GM10266 (cell line): ENCODE measurements at regions not wholly inside any gene's neighbourhood (a gene's known extent, or its start where the extent isn't known, plus 50 kb on each side); places are given as distances from the start of the nearest gene placed in this dataset.

Experiments
- DNase-seq: peaks from one replicate; pipeline ENCODE4 v3.0.0; 2012; ENCODE audit errors: extremely low spot score
- TF ChIP-seq, protein P1 (sequence below): IDR thresholded peaks from 2 replicates; pipeline ENCODE4 v1.5.1; 2012; ENCODE audit warnings: mild to moderate bottlenecking, low read depth; ENCODE audit not compliant: control insufficient read depth, insufficient read depth; ENCODE audit errors: missing control alignments

- TF ChIP-seq, protein P1, sequence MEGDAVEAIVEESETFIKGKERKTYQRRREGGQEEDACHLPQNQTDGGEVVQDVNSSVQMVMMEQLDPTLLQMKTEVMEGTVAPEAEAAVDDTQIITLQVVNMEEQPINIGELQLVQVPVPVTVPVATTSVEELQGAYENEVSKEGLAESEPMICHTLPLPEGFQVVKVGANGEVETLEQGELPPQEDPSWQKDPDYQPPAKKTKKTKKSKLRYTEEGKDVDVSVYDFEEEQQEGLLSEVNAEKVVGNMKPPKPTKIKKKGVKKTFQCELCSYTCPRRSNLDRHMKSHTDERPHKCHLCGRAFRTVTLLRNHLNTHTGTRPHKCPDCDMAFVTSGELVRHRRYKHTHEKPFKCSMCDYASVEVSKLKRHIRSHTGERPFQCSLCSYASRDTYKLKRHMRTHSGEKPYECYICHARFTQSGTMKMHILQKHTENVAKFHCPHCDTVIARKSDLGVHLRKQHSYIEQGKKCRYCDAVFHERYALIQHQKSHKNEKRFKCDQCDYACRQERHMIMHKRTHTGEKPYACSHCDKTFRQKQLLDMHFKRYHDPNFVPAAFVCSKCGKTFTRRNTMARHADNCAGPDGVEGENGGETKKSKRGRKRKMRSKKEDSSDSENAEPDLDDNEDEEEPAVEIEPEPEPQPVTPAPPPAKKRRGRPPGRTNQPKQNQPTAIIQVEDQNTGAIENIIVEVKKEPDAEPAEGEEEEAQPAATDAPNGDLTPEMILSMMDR: no peak
- no peak for DNase-seq
Observed at GRCh38 chr11:92391364-92391763, 166.7 kb downstream of the FAT3 start.

DNA sequence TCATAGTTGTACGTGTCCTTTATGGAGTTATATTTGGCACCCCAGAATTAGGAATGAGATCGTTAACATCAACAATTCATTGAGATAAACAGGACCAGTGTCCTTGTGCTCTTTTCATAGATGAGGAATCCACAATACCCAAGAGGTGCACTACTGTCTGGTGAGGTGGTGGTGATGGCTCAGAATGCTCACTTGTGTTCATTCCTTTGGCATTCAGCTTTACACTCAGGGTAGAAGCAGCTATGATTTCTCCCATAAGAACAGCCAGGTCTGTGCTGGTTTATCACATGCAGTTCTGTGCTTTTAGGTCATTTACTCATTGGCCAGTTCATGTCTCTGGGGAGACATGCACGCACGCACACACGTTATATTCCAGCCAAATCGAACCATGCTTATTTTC is 167.2 kb downstream of the FAT3 start:
- TF ChIP-seq, protein P1: no peak
- DNase-seq: no peak

DNA sequence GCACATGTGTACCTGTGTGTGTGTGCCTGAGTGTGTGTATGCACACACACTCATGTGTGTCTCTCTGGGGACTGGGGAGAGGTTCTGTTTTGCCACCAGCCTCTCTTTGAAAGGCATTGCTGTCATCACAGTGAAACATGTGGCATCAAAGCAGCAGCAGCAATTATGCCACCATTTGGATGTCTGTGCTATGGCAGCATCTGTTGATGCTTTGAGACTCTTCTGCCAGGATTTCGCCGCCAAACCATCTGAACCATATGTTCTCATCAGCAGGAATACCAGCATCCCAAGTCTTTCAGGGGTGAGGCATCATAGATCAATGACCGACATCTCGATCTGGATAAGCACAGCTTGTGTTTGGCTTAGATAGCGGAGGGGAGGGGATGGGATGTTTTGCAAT is 168.6 kb downstream of the FAT3 start:
- DNase-seq: no peak
- TF ChIP-seq, protein P1: no peak

DNA sequence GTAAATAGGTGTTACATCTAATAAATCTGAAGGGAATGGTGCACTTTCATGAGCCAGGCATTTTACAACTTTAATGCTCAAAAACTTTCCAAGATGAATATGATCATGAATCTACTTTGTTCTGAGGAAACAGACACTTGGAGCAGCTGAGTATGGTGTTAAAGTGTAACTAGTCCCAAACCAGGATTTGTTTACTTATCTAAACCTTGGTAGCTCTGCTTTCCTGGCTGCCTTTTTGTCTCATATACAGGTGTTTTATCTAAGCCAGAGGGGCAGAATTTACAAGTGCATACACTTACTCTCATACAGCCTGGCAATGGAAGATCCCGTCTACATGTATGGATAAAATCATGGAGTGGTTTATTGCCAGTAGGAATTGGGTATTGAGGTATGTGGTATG is 171.5 kb downstream of the FAT3 start:
- TF ChIP-seq, protein P1: no peak
- no peak for DNase-seq

DNA sequence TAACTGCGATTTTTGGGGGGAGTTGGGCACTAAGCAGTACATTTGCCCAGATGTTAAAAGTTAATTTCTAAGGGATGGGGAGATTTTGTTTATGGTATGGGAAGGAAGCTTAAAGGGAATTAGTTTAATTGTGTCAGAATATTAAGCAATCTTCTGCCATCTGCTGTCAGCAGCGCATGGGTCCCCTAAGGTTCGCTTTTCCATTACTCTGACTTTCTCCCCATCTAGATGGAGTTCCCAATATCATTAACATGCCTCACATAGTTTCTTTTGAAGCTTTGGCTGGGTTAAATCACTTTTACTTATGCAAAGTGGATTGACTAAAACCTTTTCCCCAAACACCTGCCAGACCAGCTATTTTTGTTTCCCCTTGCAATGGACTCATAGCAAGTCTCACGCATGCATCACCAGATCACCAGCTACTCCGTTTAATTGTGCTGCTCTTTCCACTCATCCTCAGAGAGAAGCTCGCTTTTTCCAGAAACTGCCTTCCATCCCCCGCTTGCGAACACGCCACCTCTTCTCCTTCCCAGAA is 172.7 kb downstream of the FAT3 start:
- no peak for DNase-seq

DNA sequence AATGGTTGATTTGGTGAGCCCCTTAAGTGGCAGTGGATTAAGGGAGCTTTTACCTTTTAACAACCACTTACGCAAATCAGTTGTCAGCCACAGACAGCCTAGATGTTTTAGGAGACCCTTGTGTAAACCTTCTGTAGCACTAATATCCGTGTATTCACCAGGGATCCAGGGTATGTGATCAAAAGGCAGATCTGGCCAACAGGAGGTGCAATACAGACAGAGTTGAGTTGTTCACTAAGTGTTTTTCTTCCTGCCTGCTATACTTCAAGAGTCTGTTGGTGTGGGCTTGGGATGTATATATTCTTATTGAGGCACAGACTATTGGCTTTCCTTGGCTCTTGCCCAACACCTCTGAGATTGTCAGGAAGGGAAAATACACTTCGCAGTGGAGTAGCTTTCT is 175.1 kb downstream of the FAT3 start:
- TF ChIP-seq, protein P1: no peak
- no peak for DNase-seq

More for the DNA sequence above, 172.7 kb downstream of the FAT3 start:
- TF ChIP-seq, protein P1: no peak

- no peak for DNase-seq
- TF ChIP-seq, protein P1: no peak
Observed at GRCh38 chr11:92401520-92401919, 176.9 kb downstream of the FAT3 start.
